ENCODE measurements at regions not wholly inside any gene's neighbourhood (a gene's known extent, or its start where the extent isn't known, plus 50 kb on each side); places are given as distances from the start of the nearest gene placed in this dataset.

- Histone ChIP-seq H3K4me2 (ENCODE audit: low read length) (no peak overlapping the region), H3K4me1 (ENCODE audit: insufficient read depth, low read length) (peaks cover 16% of the 10 kb centered on the region), H4K20me1 (ENCODE audit: low read length) (no peaks in the 10 kb centered on the region), H3K4me3 (ENCODE audit: low read length) (no peak overlapping the region), H3K79me2 (ENCODE audit: low read length) (no peaks in the 10 kb centered on the region), H3K9ac (ENCODE audit: low read length) (no peak overlapping the region), H3K27ac (ENCODE audit: low read length) (no peak overlapping the region), H3K36me3 (ENCODE audit: low read depth, low read length) (no peaks in the 10 kb centered on the region), H3K9me2 (replicated peaks; ENCODE audit: low read length) (no peaks in the 10 kb centered on the region), H3F3A (ENCODE audit: low read length, unreplicated experiment) (no peaks in the 10 kb centered on the region), H3K27me3 (ENCODE audit: low read length) (no peaks in the 10 kb centered on the region), H3K9me3 (ENCODE audit: low read length) (no peaks in the 10 kb centered on the region), H2AFZ (ENCODE audit: low read length) (no peak overlapping the region)
- POLR2A ChIA-PET (ENCODE audit: unreplicated experiment): no interaction called here
- no peak for TF ChIP-seq EZH2phosphoT487 (IDR thresholded peaks at IDR 0.05; ENCODE audit: borderline replicate concordance, low read length)
- TF ChIP-seq EZH2 (IDR thresholded peaks at IDR 0.05; ENCODE audit: low read length, unreplicated experiment): no peak
- no peak for TF ChIP-seq CTCF (conservative IDR thresholded peaks at IDR 0.05; ENCODE audit: low read depth, low read length)
- intact Hi-C loops (cut with micrococcal nuclease): no loop called here
- no peak for ATAC-seq
- no peak for DNase-seq
- no TSS peak for BruUV-seq (replicated peaks)
- CTCF ChIA-PET: no interaction called here
These were observed 439.4 kb upstream of the DCN start for GRCh38 chr12:91622037-91622436.

- Histone ChIP-seq H3K9ac (ENCODE audit: low read length) (no peak overlapping the region), H3K27me3 (ENCODE audit: low read length) (no peaks in the 10 kb centered on the region), H3K79me2 (ENCODE audit: low read length) (no peaks in the 10 kb centered on the region), H3K36me3 (ENCODE audit: low read depth, low read length) (no peaks in the 10 kb centered on the region), H3K27ac (ENCODE audit: low read length) (no peak overlapping the region), H3K4me3 (ENCODE audit: low read length) (no peak overlapping the region), H3K9me3 (ENCODE audit: low read length) (no peaks in the 10 kb centered on the region), H2AFZ (ENCODE audit: low read length) (no peak overlapping the region), H3F3A (ENCODE audit: low read length, unreplicated experiment) (no peaks in the 10 kb centered on the region), H3K4me1 (ENCODE audit: insufficient read depth, low read length) (peaks cover 16% of the 10 kb centered on the region), H3K4me2 (ENCODE audit: low read length) (no peak overlapping the region), H3K9me2 (replicated peaks; ENCODE audit: low read length) (no peaks in the 10 kb centered on the region), H4K20me1 (ENCODE audit: low read length) (no peaks in the 10 kb centered on the region)
- POLR2A ChIA-PET (ENCODE audit: unreplicated experiment): no interaction called here
- intact Hi-C loops (cut with micrococcal nuclease): no loop called here
- no peak for TF ChIP-seq CTCF (conservative IDR thresholded peaks at IDR 0.05; ENCODE audit: low read depth, low read length)
- TF ChIP-seq EZH2 (IDR thresholded peaks at IDR 0.05; ENCODE audit: low read length, unreplicated experiment): no peak
- no peak for TF ChIP-seq EZH2phosphoT487 (IDR thresholded peaks at IDR 0.05; ENCODE audit: borderline replicate concordance, low read length)
- CTCF ChIA-PET: no interaction called here
- no peak for ATAC-seq
- DNase-seq: no peak
- no TSS peak for BruUV-seq (replicated peaks)
These were observed 438.4 kb upstream of the DCN start for GRCh38 chr12:91620992-91621391.

DNA sequence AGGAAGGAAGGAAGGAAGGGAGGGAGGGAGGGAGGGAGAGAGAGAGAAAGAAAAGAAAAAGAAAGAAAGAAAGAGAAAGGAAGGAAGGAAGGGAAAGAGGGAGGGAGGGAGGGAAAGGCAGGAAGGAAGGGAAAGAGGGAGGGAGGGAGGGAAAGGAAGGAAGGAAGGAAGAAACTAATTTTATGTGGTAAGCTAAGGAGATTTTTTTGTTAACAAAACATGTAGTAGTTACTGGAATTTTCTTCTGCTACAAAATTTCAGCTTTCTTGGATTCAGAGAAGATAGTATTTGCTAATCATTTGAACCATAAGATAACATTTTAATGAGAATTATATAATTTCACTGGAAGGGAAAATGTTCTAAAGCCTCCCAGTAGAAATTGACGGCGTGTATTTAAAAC is 437.8 kb upstream of the DCN start:
- no peaks in the 10 kb centered on the region for H3K9me3 ChIP-seq (ENCODE audit: low read length)
- no peaks in the 10 kb centered on the region for H3K9me2 ChIP-seq (replicated peaks; ENCODE audit: low read length)
- intact Hi-C loops (cut with micrococcal nuclease): no loop called here
- H2AFZ ChIP-seq (ENCODE audit: low read length): no peak overlapping the region
- no peak overlapping the region for H3K27ac ChIP-seq (ENCODE audit: low read length)
- no peaks in the 10 kb centered on the region for H3K27me3 ChIP-seq (ENCODE audit: low read length)
- DNase-seq (no peak), ATAC-seq (no peak)
- no peak overlapping the region for H3K4me3 ChIP-seq (ENCODE audit: low read length)
- ChIA-PET CTCF (no interaction called here), POLR2A (ENCODE audit: unreplicated experiment) (no interaction called here)
- H3K79me2 ChIP-seq (ENCODE audit: low read length): no peaks in the 10 kb centered on the region
- H3K36me3 ChIP-seq (ENCODE audit: low read depth, low read length): no peaks in the 10 kb centered on the region
- no peak for TF ChIP-seq EZH2phosphoT487 (IDR thresholded peaks at IDR 0.05; ENCODE audit: borderline replicate concordance, low read length)
- TF ChIP-seq CTCF (conservative IDR thresholded peaks at IDR 0.05; ENCODE audit: low read depth, low read length): no peak
- TF ChIP-seq EZH2 (IDR thresholded peaks at IDR 0.05; ENCODE audit: low read length, unreplicated experiment): no peak
- no peaks in the 10 kb centered on the region for H3F3A ChIP-seq (ENCODE audit: low read length, unreplicated experiment)
- no peaks in the 10 kb centered on the region for H4K20me1 ChIP-seq (ENCODE audit: low read length)
- H3K9ac ChIP-seq (ENCODE audit: low read length): no peak overlapping the region
- no peak overlapping the region for H3K4me2 ChIP-seq (ENCODE audit: low read length)
- BruUV-seq (replicated peaks): no TSS peak
- peaks cover 16% of the 10 kb centered on the region for H3K4me1 ChIP-seq (ENCODE audit: insufficient read depth, low read length)

Measured in PC-3 (cell line).